K562 (cell line): ENCODE measurements at regions not wholly inside any gene's neighbourhood (a gene's known extent, or its start where the extent isn't known, plus 50 kb on each side); places are given as distances from the start of the nearest gene placed in this dataset.

ENCODE experiments used
- COPS2 ChIP-seq: fragments of 450-650 bp; conservative IDR thresholded peaks from 2 replicates; pipeline ENCODE4 v1.6.1; 2016; ENCODE audit warnings: mild to moderate bottlenecking, moderate library complexity
- FOSL1 ChIP-seq: fragments of 200-800 bp; sonication (Bioruptor generic); conservative IDR thresholded peaks from 2 replicates; pipeline ENCODE4 v1.6.1; 2016; ENCODE audit warnings: missing genetic modification characterization, missing compliant biosample characterization
- KAT2B ChIP-seq: IDR thresholded peaks from one replicate; pipeline ENCODE4 v1.6.1; 2012; ENCODE audit warnings: low read depth, mild to moderate bottlenecking, control low read depth, inconsistent platforms, low read length, moderate library complexity
- KDM2B ChIP-seq: fragments of 250-450 bp; sonication (Bioruptor Pico); IDR thresholded peaks from 2 replicates; pipeline ENCODE4 v1.8.0; 2021; ENCODE audit warnings: mild to moderate bottlenecking, moderate library complexity
- MCM5 ChIP-seq: fragments of 450-650 bp; IDR thresholded peaks from 2 replicates; pipeline ENCODE4 v1.6.1; 2016; ENCODE audit warnings: low read depth
- MEF2A ChIP-seq: IDR thresholded peaks from 2 replicates; pipeline ENCODE4 v1.6.1; 2011; ENCODE audit warnings: low read depth, mild to moderate bottlenecking, low read length, moderate library complexity; ENCODE audit not compliant: control insufficient read depth
- MEIS2 ChIP-seq: fragments of 450-650 bp; IDR thresholded peaks from 2 replicates; pipeline ENCODE4 v1.6.1; 2014; ENCODE audit warnings: mild to moderate bottlenecking; ENCODE audit not compliant: partially characterized antibody
- MTA2 ChIP-seq: fragments of 450-650 bp; IDR thresholded peaks from 2 replicates; pipeline ENCODE4 v1.6.1; 2016; ENCODE audit warnings: low read depth
- POLR2AphosphoS5 ChIP-seq: IDR thresholded peaks from 2 replicates; pipeline ENCODE4 v1.6.1; 2011; ENCODE audit warnings: mild to moderate bottlenecking, low read depth, low read length, moderate library complexity; ENCODE audit not compliant: control insufficient read depth, insufficient read depth
- PREB ChIP-seq: sonication (generic); formaldehyde crosslinking; IDR thresholded peaks from 2 replicates; pipeline ENCODE4 v1.8.1; 2023; ENCODE audit warnings: mild to moderate bottlenecking, missing genetic modification reagents
- PTRF ChIP-seq: fragments of 450-650 bp; IDR thresholded peaks from 2 replicates; pipeline ENCODE4 v1.6.1; 2016; ENCODE audit warnings: mild to moderate bottlenecking, missing genetic modification characterization, missing compliant biosample characterization
- SRSF3 ChIP-seq: fragments of 200-400 bp; formaldehyde crosslinking; IDR thresholded peaks from 2 replicates; pipeline ENCODE4 v1.6.1; 2016; ENCODE audit warnings: mild to moderate bottlenecking, low read length, moderate library complexity; ENCODE audit not compliant: insufficient read depth
- TCF7L2 ChIP-seq: fragments of 150-350 bp; IDR thresholded peaks from 2 replicates; pipeline ENCODE4 v1.6.1; 2016; ENCODE audit warnings: low read depth, mild to moderate bottlenecking, low read length, moderate library complexity
- THRAP3 ChIP-seq: fragments of 450-650 bp; IDR thresholded peaks from 2 replicates; pipeline ENCODE4 v1.6.1; 2016; ENCODE audit warnings: mild to moderate bottlenecking, inconsistent platforms, borderline replicate concordance
- ZC3H11A ChIP-seq: IDR thresholded peaks from 2 replicates; pipeline ENCODE4 v1.6.1; 2012; ENCODE audit warnings: low read depth, low read length, improper control_type of control experiment
- ZNF217 ChIP-seq: sonication (generic); formaldehyde crosslinking; IDR thresholded peaks from 2 replicates; pipeline ENCODE4 v1.8.0; 2022; ENCODE audit warnings: mild to moderate bottlenecking, missing genetic modification reagents
- ZNF282 ChIP-seq: sonication (generic); formaldehyde crosslinking; IDR thresholded peaks from 2 replicates; pipeline ENCODE4 v1.8.1; 2023; ENCODE audit warnings: missing genetic modification reagents
- ZNF318 ChIP-seq, 2 experiments: fragments of 450-650 bp; IDR thresholded peaks; 2 replicates each; pipeline ENCODE4 v1.6.1; 2016; ENCODE audit warnings: mild to moderate bottlenecking in 2 of 2, borderline replicate concordance in 1 of 2, low read depth in 1 of 2, moderate library complexity in 1 of 2

- TF ChIP-seq ZNF318 (IDR thresholded peaks at IDR 0.05; ENCODE audit: borderline replicate concordance in 1 of 2, low read depth in 1 of 2), result peak; percentile 82 to 91; a peak in 3 of 4 replicates
- TF ChIP-seq ZNF282, result no peak
- no peak for TF ChIP-seq KDM2B (CRISPR knock-in tag)
- TF ChIP-seq PTRF (tag), result peak; percentile 35; the same call in 1 of the 2 replicates
- TF ChIP-seq ZC3H11A, result 0 out of 2 replicates have a peak, but pooled peaks have one; percentile 2
- peak; percentile 98 for TF ChIP-seq FOSL1 (tag)
- peak; percentile 87; the same call in 1 of the 2 replicates for TF ChIP-seq THRAP3
- no peak for TF ChIP-seq ZNF217 (CRISPR knock-in tag)
- TF ChIP-seq TCF7L2, result no peak
- TF ChIP-seq MTA2, result peak; percentile 99
- TF ChIP-seq MCM5, result no peak
- TF ChIP-seq SRSF3, result no peak
- peak; percentile 92; the same call in 1 of the 2 replicates for TF ChIP-seq MEF2A
- peak; percentile 99 for TF ChIP-seq POLR2AphosphoS5
- peak; percentile 98 for TF ChIP-seq MEIS2
- no peak for TF ChIP-seq PREB (CRISPR knock-in tag)
- TF ChIP-seq COPS2, result no peak
- no peak for TF ChIP-seq KAT2B
Observed at GRCh38 chr6:14734416-14735340, 511.2 kb upstream of the JARID2 start (continued).
